B cell (primary cell): ENCODE measurements at regions not wholly inside any gene's neighbourhood (a gene's known extent, or its start where the extent isn't known, plus 50 kb on each side); places are given as distances from the start of the nearest gene placed in this dataset.

Experiments
- EZH2 ChIP-seq: IDR thresholded peaks from 2 replicates; pipeline ENCODE4 v1.6.1; 2012; ENCODE audit warnings: borderline replicate concordance, low read depth, mild to moderate bottlenecking, moderate library complexity, low read length; ENCODE audit not compliant: insufficient read depth, poor library complexity, severe bottlenecking
- TF ChIP-seq, protein P1 (sequence below): fragments of 200-600 bp; IDR thresholded peaks from one replicate; pipeline ENCODE4 v1.8.0; 2022; ENCODE audit warnings: antibody characterized with exemption, mild to moderate bottlenecking

DNA sequence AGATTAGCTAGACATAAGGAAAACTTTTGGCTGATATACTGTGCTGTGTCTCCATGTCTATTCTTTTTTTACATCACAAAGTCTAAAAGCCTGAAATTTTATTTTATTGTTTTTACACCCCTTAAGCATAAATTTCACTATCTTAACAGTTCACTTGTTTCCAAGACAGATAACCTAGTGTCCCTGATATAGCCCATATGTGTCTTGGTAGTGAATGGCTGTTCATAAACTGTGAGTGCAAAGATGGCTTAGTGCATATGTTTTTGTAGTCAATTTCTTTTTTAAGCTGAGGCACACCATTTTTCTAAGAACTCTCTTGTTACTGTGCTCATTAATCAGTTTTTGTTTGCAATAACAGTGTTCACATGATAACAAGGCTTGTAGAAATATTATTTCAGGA, 381.1 kb downstream of the OXSM start:
- TF ChIP-seq, protein P1, sequence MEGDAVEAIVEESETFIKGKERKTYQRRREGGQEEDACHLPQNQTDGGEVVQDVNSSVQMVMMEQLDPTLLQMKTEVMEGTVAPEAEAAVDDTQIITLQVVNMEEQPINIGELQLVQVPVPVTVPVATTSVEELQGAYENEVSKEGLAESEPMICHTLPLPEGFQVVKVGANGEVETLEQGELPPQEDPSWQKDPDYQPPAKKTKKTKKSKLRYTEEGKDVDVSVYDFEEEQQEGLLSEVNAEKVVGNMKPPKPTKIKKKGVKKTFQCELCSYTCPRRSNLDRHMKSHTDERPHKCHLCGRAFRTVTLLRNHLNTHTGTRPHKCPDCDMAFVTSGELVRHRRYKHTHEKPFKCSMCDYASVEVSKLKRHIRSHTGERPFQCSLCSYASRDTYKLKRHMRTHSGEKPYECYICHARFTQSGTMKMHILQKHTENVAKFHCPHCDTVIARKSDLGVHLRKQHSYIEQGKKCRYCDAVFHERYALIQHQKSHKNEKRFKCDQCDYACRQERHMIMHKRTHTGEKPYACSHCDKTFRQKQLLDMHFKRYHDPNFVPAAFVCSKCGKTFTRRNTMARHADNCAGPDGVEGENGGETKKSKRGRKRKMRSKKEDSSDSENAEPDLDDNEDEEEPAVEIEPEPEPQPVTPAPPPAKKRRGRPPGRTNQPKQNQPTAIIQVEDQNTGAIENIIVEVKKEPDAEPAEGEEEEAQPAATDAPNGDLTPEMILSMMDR = no peak
- TF ChIP-seq EZH2 = no peak
